PC-3 (cell line): ENCODE measurements at regions not wholly inside any gene's neighbourhood (a gene's known extent, or its start where the extent isn't known, plus 50 kb on each side); places are given as distances from the start of the nearest gene placed in this dataset.
A peak's percentile ranks its signal among the peaks of the same experiment; 100 is the strongest.

Source experiments
- ATAC-seq: fragments of 200-7000 bp; cut with Tn5 transposase; 2 replicates; pipeline ENCODE4 v1.9.1; 2020; ENCODE audit warnings: mild to moderate bottlenecking, moderate library complexity
- BruUV-seq: library from RNA; stranded (reverse); fragments of 400-500 nt; replicated peaks from 2 replicates; lab custom pipeline; 2021; lab: Mats Ljungman, UMichigan
- CTCF ChIA-PET: fragments of 300-600 bp; sonication (Branson Sonifier 250); formaldehyde crosslinking; loops from one replicate; lab custom pipeline; 2022; ENCODE audit warnings: antibody characterized with exemption; lab: Charles Lee
- POLR2A ChIA-PET: fragments of 300-600 bp; sonication (Branson Sonifier 250); formaldehyde crosslinking; loops from one replicate; lab custom pipeline; 2022; ENCODE audit warnings: antibody characterized with exemption; ENCODE audit not compliant: unreplicated experiment; lab: Charles Lee
- DNase-seq: peaks from one replicate; pipeline ENCODE4 v3.0.0-alpha.2; 2015
- H2AFZ ChIP-seq: fragments of 300-600 bp; sonication (generic); 2 replicates; pipeline ENCODE4 v1.6.0; 2016; ENCODE audit warnings: antibody characterized with exemption, low read length
- H3F3A ChIP-seq: fragments of 300-600 bp; sonication (generic); one replicate; pipeline ENCODE4 v1.6.0; 2017; ENCODE audit warnings: antibody characterized with exemption, low read length, control low read depth, mild to moderate bottlenecking; ENCODE audit not compliant: unreplicated experiment
- H3K27ac ChIP-seq: fragments of 300-600 bp; sonication (generic); 2 replicates; pipeline ENCODE4 v1.5.1; 2016; ENCODE audit warnings: mild to moderate bottlenecking, low read length
- H3K27me3 ChIP-seq: fragments of 300-600 bp; sonication (generic); 2 replicates; pipeline ENCODE4 v1.6.1; 2016; ENCODE audit warnings: low read length, mixed read lengths
- H3K36me3 ChIP-seq: fragments of 300-600 bp; sonication (generic); 2 replicates; pipeline ENCODE4 v1.6.1; 2016; ENCODE audit warnings: low read depth, mixed run types, low read length, mixed read lengths
- H3K4me1 ChIP-seq: fragments of 300-600 bp; sonication (generic); 2 replicates; pipeline ENCODE4 v1.5.1; 2016; ENCODE audit warnings: low read length; ENCODE audit not compliant: insufficient read depth
- H3K4me2 ChIP-seq: fragments of 300-600 bp; sonication (generic); 2 replicates; pipeline ENCODE4 v1.6.0; 2016; ENCODE audit warnings: low read length
- H3K4me3 ChIP-seq: fragments of 300-600 bp; sonication (generic); 2 replicates; pipeline ENCODE4 v1.5.1; 2016; ENCODE audit warnings: mild to moderate bottlenecking, low read length, mixed read lengths
- H3K79me2 ChIP-seq: fragments of 300-600 bp; sonication (generic); 2 replicates; pipeline ENCODE4 v1.6.1; 2017; ENCODE audit warnings: low read length, mixed read lengths
- H3K9ac ChIP-seq: fragments of 300-600 bp; sonication (generic); 2 replicates; pipeline ENCODE4 v1.6.0; 2016; ENCODE audit warnings: mild to moderate bottlenecking, low read length
- H3K9me2 ChIP-seq: fragments of 300-600 bp; sonication (generic); replicated peaks from 2 replicates; pipeline ENCODE4 v1.6.1; 2016; ENCODE audit warnings: mixed run types, low read length, mixed read lengths
- H3K9me3 ChIP-seq: fragments of 300-600 bp; sonication (generic); 2 replicates; pipeline ENCODE4 v1.6.1; 2016; ENCODE audit warnings: low read length, mixed read lengths
- H4K20me1 ChIP-seq: fragments of 300-600 bp; sonication (generic); 2 replicates; pipeline ENCODE4 v1.6.1; 2016; ENCODE audit warnings: low read length, mixed read lengths
- CTCF ChIP-seq: fragments of 300-600 bp; sonication (generic); conservative IDR thresholded peaks from 2 replicates; pipeline ENCODE4 v1.5.1; 2017; ENCODE audit warnings: antibody characterized with exemption, low read depth, mild to moderate bottlenecking, low read length
- EZH2 ChIP-seq: fragments of 300-600 bp; sonication (generic); IDR thresholded peaks from one replicate; pipeline ENCODE4 v1.6.1; 2017; ENCODE audit warnings: antibody characterized with exemption, mild to moderate bottlenecking, low read length; ENCODE audit not compliant: unreplicated experiment
- EZH2phosphoT487 ChIP-seq: fragments of 300-600 bp; sonication (generic); IDR thresholded peaks from 2 replicates; pipeline ENCODE4 v1.6.1; 2018; ENCODE audit warnings: mild to moderate bottlenecking, antibody characterized with exemption, low read length, borderline replicate concordance
- intact Hi-C: fragments of 100-400 bp; cut with micrococcal nuclease; formaldehyde crosslinking; loops from 2 replicates; pipeline ENCODE4 v1.9.0; 2023

GRCh38 chr9:79279356-79279755 lies 292.4 kb upstream of the TLE4 start:
- no peaks in the 10 kb centered on the region for H3K4me1 ChIP-seq
- ChIA-PET CTCF (no interaction called here), POLR2A (no interaction called here)
- ATAC-seq (no peak; the same call in 1 of the 2 replicates), DNase-seq (peak; percentile 28)
- BruUV-seq: no TSS peak
- H3K9me2 ChIP-seq: no peaks in the 10 kb centered on the region
- H2AFZ ChIP-seq: no peak overlapping the region
- H3K79me2 ChIP-seq: no peaks in the 10 kb centered on the region
- no peak overlapping the region for H3K4me2 ChIP-seq
- H3K9ac ChIP-seq: no peak overlapping the region
- no peaks in the 10 kb centered on the region for H3F3A ChIP-seq
- H3K36me3 ChIP-seq: no peaks in the 10 kb centered on the region
- no peak overlapping the region for H3K27ac ChIP-seq
- H3K9me3 ChIP-seq: no peaks in the 10 kb centered on the region
- no peak overlapping the region for H3K4me3 ChIP-seq
- no peaks in the 10 kb centered on the region for H3K27me3 ChIP-seq
- intact Hi-C loops: no loop called here
- no peaks in the 10 kb centered on the region for H4K20me1 ChIP-seq
- TF ChIP-seq EZH2phosphoT487 (no peak), CTCF (no peak), EZH2 (no peak)

GRCh38 chr9:79280691-79281090 lies 291.1 kb upstream of the TLE4 start:
- no TSS peak for BruUV-seq
- H3K27me3 ChIP-seq: no peaks in the 10 kb centered on the region
- H3K4me2 ChIP-seq: no peak overlapping the region
- no peak for TF ChIP-seq CTCF
- TF ChIP-seq EZH2: no peak
- TF ChIP-seq EZH2phosphoT487: no peak
- no peak overlapping the region for H3K27ac ChIP-seq
- no peak for DNase-seq
- H3K9me3 ChIP-seq: no peaks in the 10 kb centered on the region
- H3F3A ChIP-seq: no peaks in the 10 kb centered on the region
- no peaks in the 10 kb centered on the region for H3K79me2 ChIP-seq
- H3K4me1 ChIP-seq: no peaks in the 10 kb centered on the region
- no peaks in the 10 kb centered on the region for H3K9me2 ChIP-seq
- no peaks in the 10 kb centered on the region for H4K20me1 ChIP-seq
- no peak for ATAC-seq
- no peak overlapping the region for H3K4me3 ChIP-seq
- no peak overlapping the region for H3K9ac ChIP-seq
- intact Hi-C loops: no loop called here
- no peak overlapping the region for H2AFZ ChIP-seq
- POLR2A ChIA-PET: no interaction called here
- H3K36me3 ChIP-seq: no peaks in the 10 kb centered on the region
- CTCF ChIA-PET: no interaction called here

GRCh38 chr9:79284081-79284480 lies 287.7 kb upstream of the TLE4 start:
- CTCF ChIA-PET: no interaction called here
- ATAC-seq: no peak
- no TSS peak for BruUV-seq
- Histone ChIP-seq H3K4me1 (peaks cover 3% of the 10 kb centered on the region), H3K36me3 (no peaks in the 10 kb centered on the region), H3K27ac (no peak overlapping the region), H3K4me3 (no peak overlapping the region), H3K4me2 (no peak overlapping the region), H3K27me3 (no peaks in the 10 kb centered on the region), H2AFZ (no peak overlapping the region), H3K79me2 (no peaks in the 10 kb centered on the region), H4K20me1 (no peaks in the 10 kb centered on the region), H3F3A (no peaks in the 10 kb centered on the region), H3K9ac (no peak overlapping the region), H3K9me2 (no peaks in the 10 kb centered on the region), H3K9me3 (no peaks in the 10 kb centered on the region)
- intact Hi-C loops: no loop called here
- POLR2A ChIA-PET: no interaction called here
- DNase-seq: no peak
- TF ChIP-seq EZH2phosphoT487: no peak
- TF ChIP-seq CTCF: no peak
- TF ChIP-seq EZH2: no peak
